Chondrocyte (in vitro differentiated cells): ENCODE measurements at regions not wholly inside any gene's neighbourhood (a gene's known extent, or its start where the extent isn't known, plus 50 kb on each side); places are given as distances from the start of the nearest gene placed in this dataset.

Experiments
- DNase-seq: peaks from one replicate; pipeline ENCODE4 v3.0.0; 2021; ENCODE audit warnings: mixed read lengths, low spot score
- H3K27ac Mint-ChIP-seq: one replicate; pipeline ENCODE4 v1.8.0; 2021; ENCODE audit warnings: mild to moderate bottlenecking, moderate library complexity, mixed read lengths; ENCODE audit not compliant: unreplicated experiment
- H3K27me3 Mint-ChIP-seq: 2 replicates; pipeline ENCODE4 v1.8.0; 2021; ENCODE audit warnings: low read depth, mixed read lengths
- H3K36me3 Mint-ChIP-seq: 2 replicates; pipeline ENCODE4 v1.8.0; 2021; ENCODE audit warnings: low read depth, mixed read lengths
- H3K4me1 Mint-ChIP-seq: 2 replicates; pipeline ENCODE4 v1.8.0; 2021; ENCODE audit warnings: low read depth, mild to moderate bottlenecking, mixed read lengths
- H3K4me3 Mint-ChIP-seq: one replicate; pipeline ENCODE4 v1.8.0; 2021; ENCODE audit warnings: mild to moderate bottlenecking, moderate library complexity, mixed read lengths; ENCODE audit not compliant: unreplicated experiment
- H3K9me3 Mint-ChIP-seq: 2 replicates; pipeline ENCODE4 v1.8.0; 2021; ENCODE audit warnings: low read depth, mixed read lengths
- TF ChIP-seq, protein P1 (sequence below): fragments of 200-600 bp; sonication (generic); IDR thresholded peaks from 2 replicates; pipeline ENCODE4 v1.5.0; 2021; ENCODE audit warnings: antibody characterized with exemption, mild to moderate bottlenecking, moderate library complexity

DNA sequence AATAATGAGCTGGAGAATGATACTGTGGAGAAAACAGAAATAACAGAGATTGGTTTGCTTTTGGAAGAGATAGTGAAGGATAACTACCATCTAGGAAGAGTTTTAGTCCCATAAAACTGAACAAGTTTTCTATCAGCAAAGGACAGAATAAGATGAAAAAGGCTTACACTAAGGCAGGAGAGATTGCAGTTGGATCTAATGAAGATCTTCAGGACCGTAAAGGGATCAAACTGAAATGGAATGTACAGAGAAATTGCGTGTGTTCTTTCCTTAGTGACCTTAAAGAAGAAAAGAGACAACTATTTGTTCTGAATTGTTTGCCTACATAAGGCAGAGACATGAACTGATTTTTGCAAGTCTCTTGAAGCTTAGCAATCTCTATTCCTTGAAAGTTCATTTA is 191.7 kb upstream of the MTPN start:
- TF ChIP-seq, protein P1, sequence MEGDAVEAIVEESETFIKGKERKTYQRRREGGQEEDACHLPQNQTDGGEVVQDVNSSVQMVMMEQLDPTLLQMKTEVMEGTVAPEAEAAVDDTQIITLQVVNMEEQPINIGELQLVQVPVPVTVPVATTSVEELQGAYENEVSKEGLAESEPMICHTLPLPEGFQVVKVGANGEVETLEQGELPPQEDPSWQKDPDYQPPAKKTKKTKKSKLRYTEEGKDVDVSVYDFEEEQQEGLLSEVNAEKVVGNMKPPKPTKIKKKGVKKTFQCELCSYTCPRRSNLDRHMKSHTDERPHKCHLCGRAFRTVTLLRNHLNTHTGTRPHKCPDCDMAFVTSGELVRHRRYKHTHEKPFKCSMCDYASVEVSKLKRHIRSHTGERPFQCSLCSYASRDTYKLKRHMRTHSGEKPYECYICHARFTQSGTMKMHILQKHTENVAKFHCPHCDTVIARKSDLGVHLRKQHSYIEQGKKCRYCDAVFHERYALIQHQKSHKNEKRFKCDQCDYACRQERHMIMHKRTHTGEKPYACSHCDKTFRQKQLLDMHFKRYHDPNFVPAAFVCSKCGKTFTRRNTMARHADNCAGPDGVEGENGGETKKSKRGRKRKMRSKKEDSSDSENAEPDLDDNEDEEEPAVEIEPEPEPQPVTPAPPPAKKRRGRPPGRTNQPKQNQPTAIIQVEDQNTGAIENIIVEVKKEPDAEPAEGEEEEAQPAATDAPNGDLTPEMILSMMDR, result no peak
- Mint-ChIP-seq H3K27me3 (peaks cover 11% of the 10 kb centered on the region), H3K4me3 (no peak overlapping the region), H3K27ac (no peak overlapping the region), H3K4me1 (no peaks in the 10 kb centered on the region), H3K9me3 (no peaks in the 10 kb centered on the region), H3K36me3 (no peaks in the 10 kb centered on the region)
- no peak for DNase-seq

DNA sequence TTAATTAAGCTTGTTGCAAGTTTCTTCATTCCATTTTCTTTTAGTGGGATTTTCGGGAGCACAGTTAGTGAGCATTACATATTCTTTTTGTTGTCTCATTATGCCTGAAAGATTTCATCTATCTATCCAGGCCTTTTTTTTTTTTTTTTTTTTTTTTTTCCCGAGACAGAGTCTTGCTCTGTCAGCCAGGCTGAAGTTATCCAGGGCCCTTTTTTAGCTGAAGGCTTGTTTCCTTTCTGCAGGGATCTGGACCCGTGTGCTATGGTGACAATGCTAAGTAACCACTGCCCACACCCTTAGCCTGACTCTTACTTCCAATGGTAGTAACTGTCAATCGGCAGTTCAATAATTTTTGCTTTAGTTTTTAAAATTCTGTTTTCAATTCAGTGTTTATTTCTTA is 190.8 kb upstream of the MTPN start:
- Mint-ChIP-seq H3K9me3 (no peaks in the 10 kb centered on the region), H3K4me1 (no peaks in the 10 kb centered on the region), H3K4me3 (no peak overlapping the region), H3K36me3 (no peaks in the 10 kb centered on the region), H3K27me3 (peaks cover 11% of the 10 kb centered on the region), H3K27ac (no peak overlapping the region)
- no peak for DNase-seq
- TF ChIP-seq, protein P1, result no peak

DNA sequence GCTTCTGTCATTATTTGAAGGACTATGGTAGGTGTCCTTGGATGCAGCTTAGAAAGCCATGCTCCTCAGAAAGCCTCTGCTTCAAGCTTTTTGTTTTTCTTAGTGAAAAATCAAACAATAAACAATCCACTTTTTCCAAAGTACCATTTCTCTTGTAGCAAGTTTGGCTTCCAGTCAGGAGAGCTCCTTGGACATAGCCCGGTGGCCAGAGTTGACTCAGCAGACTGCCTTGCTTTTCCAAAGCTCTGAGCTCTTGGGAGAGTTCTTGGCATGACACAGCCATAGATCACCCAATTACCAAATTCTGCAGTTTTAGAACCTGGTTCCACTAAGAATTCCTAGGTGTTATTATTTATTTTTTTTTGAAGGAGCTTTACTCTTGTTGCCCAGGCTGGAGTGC is 189.4 kb upstream of the MTPN start:
- Mint-ChIP-seq H3K4me1 (no peaks in the 10 kb centered on the region), H3K27me3 (peaks cover 7% of the 10 kb centered on the region), H3K27ac (no peak overlapping the region), H3K4me3 (no peak overlapping the region), H3K9me3 (no peaks in the 10 kb centered on the region), H3K36me3 (no peaks in the 10 kb centered on the region)
- DNase-seq, result no peak
- TF ChIP-seq, protein P1, result no peak

DNA sequence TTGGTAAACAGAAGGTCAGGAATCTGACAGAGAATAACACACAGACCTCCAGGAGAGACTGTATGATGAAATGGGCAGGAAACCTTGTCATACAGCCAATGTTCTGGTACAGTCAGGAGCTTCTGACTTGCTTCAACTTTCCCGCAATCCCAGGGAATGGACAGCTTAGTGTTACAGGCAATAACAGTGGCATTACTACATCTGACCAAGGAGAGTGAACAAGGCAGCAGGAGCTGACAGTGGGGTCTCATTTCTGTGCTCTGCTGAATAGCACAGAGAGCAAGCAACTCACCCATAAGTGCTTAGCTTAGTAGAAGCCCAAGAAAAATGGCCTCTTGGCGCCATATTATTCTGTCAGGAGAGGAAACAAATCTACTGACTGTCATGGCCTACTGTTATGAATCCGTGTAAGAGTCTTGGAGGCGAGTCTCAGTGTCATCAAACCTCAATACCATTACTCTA is 186.2 kb upstream of the MTPN start:
- Mint-ChIP-seq H3K4me1 (no peaks in the 10 kb centered on the region), H3K9me3 (no peaks in the 10 kb centered on the region), H3K27ac (no peak overlapping the region), H3K27me3 (peaks cover 5% of the 10 kb centered on the region), H3K4me3 (no peak overlapping the region), H3K36me3 (no peaks in the 10 kb centered on the region)
- TF ChIP-seq, protein P1, result no peak
- no peak for DNase-seq

DNA sequence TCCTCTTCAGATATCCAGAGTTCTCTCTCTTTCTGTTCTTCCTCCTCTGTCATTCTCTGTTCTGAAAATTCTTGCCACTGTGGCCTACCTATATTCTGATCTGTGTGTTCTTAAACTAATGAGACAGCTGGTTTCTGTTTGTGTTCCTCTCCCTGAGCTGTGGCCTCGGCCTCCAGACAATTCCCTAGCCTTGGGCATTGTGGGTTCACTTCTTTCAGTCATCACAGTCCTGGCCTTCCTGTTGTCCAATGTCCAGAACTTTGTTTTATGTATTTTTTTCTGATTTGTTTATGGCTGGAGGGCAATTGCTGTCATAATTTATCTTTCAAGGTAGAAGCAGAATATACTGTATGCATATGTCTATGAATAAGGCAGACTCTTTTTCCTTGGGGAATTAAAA is 173.2 kb upstream of the MTPN start:
- TF ChIP-seq, protein P1, result no peak
- H3K4me1 Mint-ChIP-seq, result no peaks in the 10 kb centered on the region
- no peak overlapping the region for H3K27ac Mint-ChIP-seq
- DNase-seq, result no peak
- no peaks in the 10 kb centered on the region for H3K36me3 Mint-ChIP-seq
- H3K4me3 Mint-ChIP-seq, result no peak overlapping the region
- H3K27me3 Mint-ChIP-seq, result peaks cover 9% of the 10 kb centered on the region
- no peaks in the 10 kb centered on the region for H3K9me3 Mint-ChIP-seq
